Body of pancreas (tissue), 4 donors: ENCODE measurements at regions not wholly inside any gene's neighbourhood (a gene's known extent, or its start where the extent isn't known, plus 50 kb on each side); places are given as distances from the start of the nearest gene placed in this dataset.

Source experiments
- ATAC-seq: fragments of 150-250 bp; one replicate; pipeline ENCODE4 v1.9.1; 2016
- DNase-seq, 4 donors: peaks; one replicate each; pipeline ENCODE4 v3.0.0-alpha.2; 2019
- H3K27ac ChIP-seq, 4 donors: fragments of 200-600 bp; sonication (generic); 1 replicate in 3 of 4; 2 replicates in 1 of 4; pipeline versions ENCODE4 v1.5.1 to v1.6.1; 2016 to 2019; ENCODE audit warnings: mild to moderate bottlenecking in 1 of 4, mixed read lengths in 1 of 4, moderate library complexity in 1 of 4
- H3K27me3 ChIP-seq, 2 donors: fragments of 200-600 bp; sonication (generic); one replicate each; pipeline ENCODE4 v1.6.0; 2016; ENCODE audit warnings: mild to moderate bottlenecking in 1 of 2
- H3K36me3 ChIP-seq, 2 donors: fragments of 200-600 bp; sonication (generic); replicated peaks in 1 of 2; 2 replicates each; pipeline ENCODE4 v1.5.1; 2016; ENCODE audit warnings: low read depth in 2 of 2; ENCODE audit not compliant: insufficient read depth in 1 of 2
- H3K4me1 ChIP-seq: fragments of 200-600 bp; sonication (generic); one replicate; pipeline ENCODE4 v1.6.0; 2016
- H3K4me3 ChIP-seq, 2 donors: fragments of 200-600 bp; sonication (generic); 1 replicate in 1 of 2; 2 replicates in 1 of 2; pipeline ENCODE4 v1.5.1; 2016 to 2019
- H3K9me3 ChIP-seq, 3 donors: fragments of 200-600 bp; sonication (generic); 1 replicate in 2 of 3; 2 replicates in 1 of 3; pipeline ENCODE4 v1.5.1; 2016
- POLR2A ChIP-seq, 3 donors: fragments of 450-650 bp; IDR thresholded peaks; one replicate each; pipeline ENCODE4 v1.6.1; 2016; ENCODE audit warnings: antibody characterized with exemption in 3 of 3, mild to moderate bottlenecking in 2 of 3
- WGBS, 2 donors: methylation state at CpG; one replicate each; pipeline ENCODE4 v1.1.5; 2017; 5-methylcytosine and 5-hydroxymethylcytosine counted together
- intact Hi-C: fragments of 100-400 bp; cut with DNase I; formaldehyde crosslinking; loops from one replicate; pipeline ENCODE4 v1.15.1; 2023
- TF ChIP-seq, protein P1 (sequence below), 7 experiments: fragments of 450-650 bp in 4 of 7; fragments of 200-600 bp in 3 of 7; sonication (generic) in 3 of 7; IDR thresholded peaks; one replicate each; pipeline ENCODE4 v1.5.1; 2016 to 2019; ENCODE audit warnings: antibody characterized with exemption in 7 of 7

DNA sequence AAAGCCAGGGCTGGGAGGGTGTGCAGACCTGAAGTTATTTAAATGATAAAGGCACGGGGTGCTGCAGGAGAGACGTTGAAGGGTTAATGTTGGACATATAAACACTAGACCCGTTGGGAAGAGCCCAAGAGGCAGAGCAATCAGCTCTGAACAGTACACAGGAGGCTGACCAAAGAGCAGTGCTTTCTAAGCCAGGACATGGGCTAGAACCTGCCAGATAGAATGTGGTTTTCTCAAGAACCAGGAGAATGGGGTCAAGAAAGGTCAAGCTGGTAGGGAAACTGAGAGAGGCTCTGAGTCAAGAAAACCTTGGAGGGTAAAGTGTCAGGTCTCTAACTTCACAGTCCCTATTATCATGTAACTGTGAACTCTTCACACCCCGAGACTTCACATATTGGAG lies 143.2 kb upstream of the EEA1 start:
- TF ChIP-seq POLR2A (IDR thresholded peaks at IDR 0.05): no peak
- TF ChIP-seq, protein P1, sequence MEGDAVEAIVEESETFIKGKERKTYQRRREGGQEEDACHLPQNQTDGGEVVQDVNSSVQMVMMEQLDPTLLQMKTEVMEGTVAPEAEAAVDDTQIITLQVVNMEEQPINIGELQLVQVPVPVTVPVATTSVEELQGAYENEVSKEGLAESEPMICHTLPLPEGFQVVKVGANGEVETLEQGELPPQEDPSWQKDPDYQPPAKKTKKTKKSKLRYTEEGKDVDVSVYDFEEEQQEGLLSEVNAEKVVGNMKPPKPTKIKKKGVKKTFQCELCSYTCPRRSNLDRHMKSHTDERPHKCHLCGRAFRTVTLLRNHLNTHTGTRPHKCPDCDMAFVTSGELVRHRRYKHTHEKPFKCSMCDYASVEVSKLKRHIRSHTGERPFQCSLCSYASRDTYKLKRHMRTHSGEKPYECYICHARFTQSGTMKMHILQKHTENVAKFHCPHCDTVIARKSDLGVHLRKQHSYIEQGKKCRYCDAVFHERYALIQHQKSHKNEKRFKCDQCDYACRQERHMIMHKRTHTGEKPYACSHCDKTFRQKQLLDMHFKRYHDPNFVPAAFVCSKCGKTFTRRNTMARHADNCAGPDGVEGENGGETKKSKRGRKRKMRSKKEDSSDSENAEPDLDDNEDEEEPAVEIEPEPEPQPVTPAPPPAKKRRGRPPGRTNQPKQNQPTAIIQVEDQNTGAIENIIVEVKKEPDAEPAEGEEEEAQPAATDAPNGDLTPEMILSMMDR (IDR thresholded peaks at IDR 0.05): no peak
- no peaks in the 10 kb centered on the region for H3K27me3 ChIP-seq
- no peak for ATAC-seq
- H3K4me1 ChIP-seq: no peaks in the 10 kb centered on the region
- 56% methylated on average over 4 of the region's 4 CpGs for WGBS, 2 donors
- intact Hi-C loops: no loop called here
- no peaks in the 10 kb centered on the region for H3K9me3 ChIP-seq
- no peak for DNase-seq
- no peak overlapping the region for H3K27ac ChIP-seq
- H3K4me3 ChIP-seq: no peak overlapping the region
- no peaks in the 10 kb centered on the region for H3K36me3 ChIP-seq

DNA sequence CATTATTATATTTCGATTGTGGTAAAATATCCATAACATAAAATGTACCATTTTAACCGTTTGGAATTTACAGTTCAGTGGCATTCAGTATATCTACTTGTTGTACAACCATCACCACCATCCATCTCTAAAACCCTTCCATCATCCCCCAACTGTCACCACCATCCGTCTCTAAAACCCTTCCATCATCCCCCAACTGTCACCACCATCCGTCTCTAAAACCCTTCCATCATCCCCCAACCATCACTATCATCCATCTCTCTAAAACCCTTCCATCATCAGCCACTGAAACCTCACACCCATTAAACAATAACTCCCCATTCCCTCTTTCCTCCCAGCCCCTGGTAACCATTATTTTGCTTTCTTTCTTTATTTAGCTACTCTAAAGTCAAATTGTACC lies 144.2 kb upstream of the EEA1 start:
- ATAC-seq: no peak
- Histone ChIP-seq H3K27me3 (no peaks in the 10 kb centered on the region), H3K4me3 (no peak overlapping the region), H3K4me1 (no peaks in the 10 kb centered on the region), H3K27ac (no peak overlapping the region), H3K36me3 (no peaks in the 10 kb centered on the region), H3K9me3 (no peaks in the 10 kb centered on the region)
- WGBS, 2 donors: 47 to 62% methylated on average over 4 of the region's 4 CpGs
- intact Hi-C loops: no loop called here
- TF ChIP-seq POLR2A (IDR thresholded peaks at IDR 0.05): no peak
- TF ChIP-seq, protein P1 (IDR thresholded peaks at IDR 0.05): no peak
- no peak for DNase-seq

DNA sequence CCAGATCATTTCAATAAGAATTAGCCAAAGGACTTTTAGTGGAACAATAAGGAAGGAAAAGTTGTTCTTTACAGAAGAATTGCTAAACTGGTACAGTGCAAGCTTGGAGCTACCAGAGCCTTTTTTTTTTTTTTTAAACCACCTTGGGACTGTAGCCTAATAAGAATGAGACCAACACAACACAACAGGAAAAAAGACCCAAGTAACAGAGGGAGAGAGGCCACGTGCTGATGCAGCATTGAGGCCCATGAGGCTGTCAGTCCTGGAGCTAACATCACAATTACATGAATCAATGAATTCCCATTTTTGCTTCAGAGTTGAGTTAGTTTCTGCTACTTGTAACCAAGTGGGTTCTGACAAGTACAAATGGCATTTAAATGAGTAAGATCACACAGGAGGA lies 149.0 kb upstream of the EEA1 start:
- intact Hi-C loops: no loop called here
- H3K27ac ChIP-seq: no peak overlapping the region
- no peaks in the 10 kb centered on the region for H3K4me1 ChIP-seq
- no peaks in the 10 kb centered on the region for H3K9me3 ChIP-seq
- H3K36me3 ChIP-seq: no peaks in the 10 kb centered on the region
- no peak for TF ChIP-seq POLR2A (IDR thresholded peaks at IDR 0.05)
- TF ChIP-seq, protein P1 (IDR thresholded peaks at IDR 0.05): no peak
- ATAC-seq (no peak), DNase-seq (no peak)
- 53% methylated on average over 1 of the region's 1 CpG for WGBS, 2 donors
- H3K4me3 ChIP-seq: no peak overlapping the region
- no peaks in the 10 kb centered on the region for H3K27me3 ChIP-seq

DNA sequence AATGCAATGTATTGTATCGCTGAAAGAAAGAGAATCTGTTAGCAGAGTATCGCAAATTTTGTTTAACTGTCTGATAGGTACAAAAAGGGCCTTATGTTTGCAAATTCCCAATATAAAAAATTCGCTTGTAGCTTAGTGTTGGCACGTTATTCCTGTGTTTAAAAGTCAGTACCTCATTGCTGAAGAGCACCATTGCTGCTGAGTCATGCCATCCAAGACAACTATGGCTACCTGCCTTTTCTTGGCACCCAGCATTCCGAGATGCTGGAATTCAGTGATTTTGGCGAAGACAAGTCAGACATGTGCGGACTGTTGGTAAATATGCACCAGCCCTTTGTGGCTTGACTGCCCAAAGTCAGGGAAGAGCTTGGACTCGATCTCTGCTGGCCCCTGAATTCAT lies 149.5 kb upstream of the EEA1 start:
- intact Hi-C loops: no loop called here
- 84 to 90% methylated on average over 8 of the region's 8 CpGs for WGBS, 2 donors
- no peak overlapping the region for H3K4me3 ChIP-seq
- H3K9me3 ChIP-seq: no peaks in the 10 kb centered on the region
- no peaks in the 10 kb centered on the region for H3K36me3 ChIP-seq
- no peaks in the 10 kb centered on the region for H3K27me3 ChIP-seq
- TF ChIP-seq POLR2A (IDR thresholded peaks at IDR 0.05): no peak
- TF ChIP-seq, protein P1 (IDR thresholded peaks at IDR 0.05): no peak
- no peak for DNase-seq
- no peak for ATAC-seq
- no peak overlapping the region for H3K27ac ChIP-seq
- H3K4me1 ChIP-seq: no peaks in the 10 kb centered on the region

DNA sequence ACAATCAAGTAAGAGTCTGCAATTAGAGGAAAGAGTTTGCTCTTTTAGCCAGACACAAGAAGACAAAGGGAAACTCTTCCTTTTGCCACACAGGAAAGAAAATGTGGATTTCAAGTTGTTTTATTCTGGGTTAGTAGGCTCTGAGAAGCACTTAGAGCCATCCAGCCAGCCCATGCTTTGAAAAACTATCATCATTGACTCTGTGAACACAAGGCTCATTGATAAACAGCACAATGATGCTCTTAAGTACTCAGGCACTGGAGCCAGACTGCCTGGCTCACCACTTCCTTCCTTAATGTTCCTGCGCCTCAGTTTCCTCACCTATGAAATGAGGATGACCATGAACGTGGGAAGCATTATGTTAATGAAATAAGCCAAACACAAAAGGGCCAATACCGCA lies 150.2 kb upstream of the EEA1 start:
- 84 to 85% methylated on average over 3 of the region's 3 CpGs for WGBS, 2 donors
- no peaks in the 10 kb centered on the region for H3K36me3 ChIP-seq
- no peak for TF ChIP-seq POLR2A (IDR thresholded peaks at IDR 0.05)
- TF ChIP-seq, protein P1 (IDR thresholded peaks at IDR 0.05): no peak
- no peaks in the 10 kb centered on the region for H3K4me1 ChIP-seq
- ATAC-seq: no peak
- no peaks in the 10 kb centered on the region for H3K27me3 ChIP-seq
- intact Hi-C loops: no loop called here
- DNase-seq: no peak
- no peak overlapping the region for H3K4me3 ChIP-seq
- no peaks in the 10 kb centered on the region for H3K9me3 ChIP-seq
- no peak overlapping the region for H3K27ac ChIP-seq
